HG03439 (cell line): ENCODE measurements at regions not wholly inside any gene's neighbourhood (a gene's known extent, or its start where the extent isn't known, plus 50 kb on each side); places are given as distances from the start of the nearest gene placed in this dataset.

Source experiments
- ATAC-seq: cut with Tn5 transposase; IDR thresholded peaks from one replicate; pipeline ENCODE4 v1.9.1; 2021; ENCODE audit warnings: mild to moderate bottlenecking, moderate library complexity; ENCODE audit not compliant: unreplicated experiment

GRCh38 chr5:143671674-143672569, 140.0 kb upstream of the HMHB1 start:
- ATAC-seq: no peak

- ATAC-seq: no peak
Measured at GRCh38 chr5:143671021-143671420, 140.9 kb upstream of the HMHB1 start.

GRCh38 chr5:143665866-143666265, 146.1 kb upstream of the HMHB1 start:
- no peak for ATAC-seq

GRCh38 chr5:143664623-143665022, 147.3 kb upstream of the HMHB1 start:
- no peak for ATAC-seq

- no peak for ATAC-seq
Measured at GRCh38 chr5:143663872-143664271, 148.1 kb upstream of the HMHB1 start.

- ATAC-seq: no peak
Measured at GRCh38 chr5:143662020-143662419, 149.9 kb upstream of the HMHB1 start.

GRCh38 chr5:143660625-143661024, 151.3 kb upstream of the HMHB1 start:
- ATAC-seq: no peak

- no peak for ATAC-seq
Measured at GRCh38 chr5:143659599-143660238, 152.2 kb upstream of the HMHB1 start.

GRCh38 chr5:143658956-143659355, 153.0 kb upstream of the HMHB1 start:
- ATAC-seq: no peak

- ATAC-seq: no peak
Measured at GRCh38 chr5:143657647-143658285, 154.2 kb upstream of the HMHB1 start.

- no peak for ATAC-seq
Measured at GRCh38 chr5:143653766-143654282, 158.1 kb upstream of the HMHB1 start.

GRCh38 chr5:143653256-143653655, 158.7 kb upstream of the HMHB1 start:
- peak; percentile 87 for ATAC-seq

GRCh38 chr5:143652108-143652700, 159.8 kb upstream of the HMHB1 start:
- no peak for ATAC-seq

GRCh38 chr5:143649937-143650621, 161.9 kb upstream of the HMHB1 start:
- no peak for ATAC-seq

GRCh38 chr5:143648696-143649095, 163.3 kb upstream of the HMHB1 start:
- no peak for ATAC-seq

GRCh38 chr5:143646961-143647360, 165.0 kb upstream of the HMHB1 start:
- no peak for ATAC-seq

GRCh38 chr5:143645356-143645755, 166.6 kb upstream of the HMHB1 start:
- ATAC-seq: no peak

GRCh38 chr5:143644727-143645126, 167.2 kb upstream of the HMHB1 start:
- ATAC-seq: no peak

GRCh38 chr5:143642791-143643190, 169.2 kb upstream of the HMHB1 start:
- no peak for ATAC-seq

GRCh38 chr5:143641549-143642355, 170.2 kb upstream of the HMHB1 start:
- ATAC-seq: no peak
